ENCODE measurements at regions not wholly inside any gene's neighbourhood (a gene's known extent, or its start where the extent isn't known, plus 50 kb on each side); places are given as distances from the start of the nearest gene placed in this dataset.

- TF ChIP-seq SNAPC4 (CRISPR knock-in tag; IDR thresholded peaks at IDR 0.05) (no peak; the same call in 1 of the 2 replicates), PCBP2 (optimal IDR thresholded peaks at IDR 0.05; ENCODE audit: low read depth, low read length, poor library complexity, severe bottlenecking) (no peak), ZNF616 (CRISPR knock-in tag; IDR thresholded peaks at IDR 0.05; ENCODE audit: low read depth) (no peak), ARNTL (CRISPR knock-in tag; IDR thresholded peaks at IDR 0.05) (peak; percentile 57), FOXO1 (CRISPR knock-in tag; IDR thresholded peaks at IDR 0.05) (peak; percentile 76), ATF5 (CRISPR knock-in tag; IDR thresholded peaks at IDR 0.05; ENCODE audit: low read depth) (no peak), ZNF10 (CRISPR knock-in tag; IDR thresholded peaks at IDR 0.05; ENCODE audit: borderline replicate concordance, low read depth) (no peak), SCMH1 (CRISPR knock-in tag; IDR thresholded peaks at IDR 0.05; ENCODE audit: borderline replicate concordance) (no peak), BATF2 (CRISPR knock-in tag; IDR thresholded peaks at IDR 0.05) (no peak), ADNP (CRISPR knock-in tag; IDR thresholded peaks at IDR 0.05) (no peak; the same call in 1 of the 2 replicates), ETS1 (CRISPR knock-in tag; IDR thresholded peaks at IDR 0.05) (no peak), MXD3 (CRISPR knock-in tag; IDR thresholded peaks at IDR 0.05) (0 out of 2 replicates have a peak, but pooled peaks have one; percentile 19), ZNF773 (CRISPR knock-in tag; IDR thresholded peaks at IDR 0.05; ENCODE audit: borderline replicate concordance) (no peak), ARID3A (IDR thresholded peaks at IDR 0.05; ENCODE audit: low read depth, low read length) (peak; percentile 73; the same call in 1 of the 2 replicates), HNF4A (CRISPR knock-in tag; IDR thresholded peaks at IDR 0.05) (peak; percentile 97), WIZ (CRISPR knock-in tag; IDR thresholded peaks at IDR 0.05) (no peak), SSRP1 (CRISPR knock-in tag; IDR thresholded peaks at IDR 0.05) (no peak), ASH2L (IDR thresholded peaks at IDR 0.05; ENCODE audit: insufficient read length, low read depth, low read length) (no peak), DR1 (CRISPR knock-in tag; IDR thresholded peaks at IDR 0.05) (peak; percentile 82), FOXA3 (CRISPR knock-in tag; IDR thresholded peaks at IDR 0.05) (peak; percentile 81), ZNF235 (CRISPR knock-in tag; IDR thresholded peaks at IDR 0.05; ENCODE audit: borderline replicate concordance) (no peak)
These were observed 139.4 kb upstream of the SHH start (continued) for GRCh38 chr7:155951554-155952158.

All from HepG2 (cell line).